Hindlimb muscle (tissue), 1 donor: ENCODE measurements at regions not wholly inside any gene's neighbourhood (a gene's known extent, or its start where the extent isn't known, plus 50 kb on each side); places are given as distances from the start of the nearest gene placed in this dataset.
"Not testable (repeated sequence)": the region's sequence is repeated elsewhere in the genome, so short reads cannot be mapped to it uniquely, and the experiment has no call there.

Experiments
- DNase-seq: peaks from one replicate; pipeline ENCODE4 v3.0.0-alpha.2; 2013

DNA sequence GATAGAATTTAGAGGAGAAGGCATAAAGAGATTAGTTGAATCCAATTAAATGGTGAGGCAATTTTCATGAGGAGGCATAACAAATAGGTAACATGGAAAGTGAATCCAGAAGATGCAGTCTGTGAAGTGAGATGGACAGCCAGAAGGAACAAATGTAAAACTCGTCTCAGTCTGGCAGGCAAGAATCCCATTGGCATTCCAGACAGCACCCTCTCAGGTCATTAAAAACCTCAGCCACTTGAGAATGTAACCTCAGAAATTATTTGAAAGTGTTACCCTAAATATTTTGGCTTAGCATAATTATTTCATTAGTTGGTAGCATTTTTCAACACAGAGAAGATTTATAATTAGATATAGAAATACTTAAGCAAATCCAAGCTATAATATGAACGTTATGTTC lies 342.3 kb downstream of the LRRC3B start:
- no peak for DNase-seq

GRCh38 chr3:26967501-26967900 lies 344.9 kb downstream of the LRRC3B start:
- no peak for DNase-seq

- no peak for DNase-seq
Measured at GRCh38 chr3:26984416-26985390, 362.1 kb downstream of the LRRC3B start.

DNA sequence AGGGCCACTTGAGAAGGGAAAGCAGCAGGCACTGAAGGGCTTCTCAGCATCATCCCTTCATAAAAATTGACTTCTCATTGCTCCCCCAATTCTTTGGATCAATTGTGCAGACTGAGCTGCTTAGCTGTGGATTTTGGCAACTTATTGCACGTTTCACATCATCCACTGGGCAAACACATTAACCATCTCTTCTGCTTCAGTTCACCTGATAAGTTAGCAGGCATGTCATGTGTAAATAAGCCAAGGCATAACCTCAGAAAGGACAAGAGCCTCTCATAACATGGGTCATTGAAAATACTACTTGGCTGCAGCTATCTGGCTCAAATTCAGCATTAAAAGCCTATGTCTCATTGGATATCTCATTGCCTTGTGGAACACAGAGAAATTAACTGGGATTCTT lies 366.5 kb downstream of the LRRC3B start:
- DNase-seq = no peak

- no peak for DNase-seq
Measured at GRCh38 chr3:26997226-26997625, 372.0 kb downstream of the NEK10 start.

DNA sequence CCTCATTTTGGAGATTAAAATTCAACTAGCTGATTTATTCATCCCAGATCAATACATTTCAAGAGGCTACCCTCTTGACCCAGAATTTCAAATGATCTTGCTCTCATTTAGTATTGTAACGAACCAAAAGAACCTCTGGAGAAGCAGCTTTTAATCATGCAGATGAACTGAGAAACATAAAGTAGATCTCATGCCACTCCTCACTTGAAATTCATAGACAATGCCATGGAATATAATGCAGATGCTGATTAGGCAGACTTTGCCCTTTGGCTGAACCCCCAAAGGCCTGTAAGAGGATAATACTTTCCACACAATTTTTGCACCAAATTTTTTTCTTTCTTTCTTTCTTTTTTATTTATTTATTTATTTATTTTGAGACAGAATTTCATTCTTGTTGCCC lies 358.3 kb downstream of the NEK10 start:
- no peak for DNase-seq

DNA sequence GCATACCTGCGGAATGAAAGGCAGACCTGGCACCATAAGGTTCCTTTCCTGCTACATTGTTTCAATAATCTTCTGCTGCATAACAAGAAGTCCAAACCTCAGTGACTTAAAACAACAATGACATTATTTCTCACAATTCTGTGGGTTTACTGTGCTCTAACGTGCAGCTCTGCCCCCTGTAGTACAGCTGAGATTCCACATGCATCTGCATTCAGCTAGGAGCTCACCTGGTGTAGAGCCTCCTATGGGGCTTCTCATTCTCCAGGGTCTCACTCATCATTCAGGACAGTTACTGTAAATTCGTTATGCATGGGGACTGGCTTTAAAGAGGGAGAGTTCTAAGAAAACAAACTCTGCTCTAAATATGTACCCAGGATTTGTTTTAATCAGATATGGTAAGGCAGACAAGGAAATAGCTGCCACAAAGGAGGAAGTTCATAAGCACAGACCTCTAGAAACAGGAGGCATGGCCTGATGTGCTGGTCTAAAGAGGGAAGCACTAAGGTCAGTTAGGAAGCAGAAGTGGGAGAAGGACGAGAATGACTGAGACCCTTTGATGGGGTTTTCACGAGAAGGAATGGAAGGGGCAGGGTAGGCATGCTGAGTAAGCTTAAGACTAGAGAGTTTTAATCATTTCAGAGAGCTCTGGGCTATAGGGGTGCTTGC lies 347.0 kb downstream of the NEK10 start:
- no peak for DNase-seq

DNA sequence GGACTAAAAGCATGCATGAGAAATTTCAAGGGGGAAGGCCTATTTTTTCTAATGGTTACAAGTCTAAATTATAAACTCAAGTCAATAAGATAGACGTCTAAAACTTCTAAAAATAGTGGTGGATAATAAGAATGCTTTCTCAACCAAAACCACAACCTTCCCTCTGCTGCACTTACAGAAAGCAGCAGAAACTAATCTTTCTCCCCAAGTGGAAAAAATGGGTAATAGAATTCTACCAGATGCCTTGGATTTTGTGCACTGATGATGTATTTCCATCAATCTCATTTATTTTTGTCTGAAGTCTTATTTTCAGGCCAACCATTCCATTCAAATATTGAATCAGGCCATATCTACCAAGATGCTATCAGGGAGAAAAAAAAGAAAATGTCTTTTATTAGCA lies 344.7 kb downstream of the NEK10 start:
- no peak for DNase-seq

- DNase-seq = no peak
Measured at GRCh38 chr3:27025718-27026117, 343.5 kb downstream of the NEK10 start.

DNA sequence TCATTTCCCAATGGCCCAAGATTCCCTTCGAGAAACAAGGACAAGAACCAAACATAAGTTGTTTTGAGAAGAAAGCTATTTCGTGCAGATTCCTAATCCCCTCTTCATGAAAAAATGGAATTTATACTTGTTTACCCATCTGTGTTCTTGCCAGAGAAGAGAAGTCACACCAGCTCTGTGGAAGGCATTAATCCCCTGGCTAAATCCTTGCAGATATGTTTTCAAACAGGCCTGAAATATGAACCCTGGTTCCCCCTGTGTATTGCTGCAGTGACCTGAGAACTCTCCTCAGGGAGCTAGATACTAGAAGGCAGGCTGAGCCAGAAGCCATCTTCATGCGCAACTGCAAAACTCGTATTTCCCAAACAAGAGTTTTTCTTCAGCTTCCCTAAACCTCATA lies 337.7 kb downstream of the NEK10 start:
- no peak for DNase-seq

DNA sequence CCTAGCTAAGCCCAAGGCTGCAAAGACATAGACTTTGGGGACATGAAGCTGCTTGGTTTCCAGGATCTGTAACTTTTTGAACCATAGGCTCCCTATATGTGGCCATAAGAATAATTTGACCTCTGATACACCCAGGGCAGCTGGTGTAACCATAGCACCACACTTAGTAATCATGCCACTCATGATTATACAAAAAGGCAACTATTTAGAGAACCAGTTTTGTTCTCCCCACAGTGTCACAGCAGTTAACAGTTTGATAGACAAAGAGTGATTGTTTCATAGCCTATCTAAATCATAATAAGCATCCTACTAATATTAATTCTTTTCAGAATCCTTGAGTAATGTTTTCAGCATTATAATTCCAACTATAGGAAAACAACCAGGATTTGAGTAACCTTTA lies 334.9 kb downstream of the NEK10 start:
- no peak for DNase-seq

DNA sequence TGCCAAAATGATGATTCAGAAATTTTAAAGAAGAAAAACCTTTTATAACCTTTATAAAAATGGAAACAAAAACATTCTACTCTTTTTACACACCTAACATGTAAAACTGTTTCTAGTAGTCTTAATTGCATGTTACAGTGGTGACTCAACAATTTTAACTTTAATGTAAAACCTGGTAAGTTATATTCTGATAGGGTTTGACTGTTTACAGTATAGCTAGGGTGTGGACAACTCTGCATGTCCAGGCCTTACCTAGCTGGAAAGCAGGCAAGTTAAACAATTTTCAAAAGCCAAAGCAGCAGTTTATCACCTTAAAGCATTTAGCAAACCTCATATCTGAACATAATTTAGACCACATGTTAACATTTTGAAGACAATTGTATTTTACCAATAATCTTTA lies 328.5 kb downstream of the NEK10 start:
- DNase-seq = no peak

DNA sequence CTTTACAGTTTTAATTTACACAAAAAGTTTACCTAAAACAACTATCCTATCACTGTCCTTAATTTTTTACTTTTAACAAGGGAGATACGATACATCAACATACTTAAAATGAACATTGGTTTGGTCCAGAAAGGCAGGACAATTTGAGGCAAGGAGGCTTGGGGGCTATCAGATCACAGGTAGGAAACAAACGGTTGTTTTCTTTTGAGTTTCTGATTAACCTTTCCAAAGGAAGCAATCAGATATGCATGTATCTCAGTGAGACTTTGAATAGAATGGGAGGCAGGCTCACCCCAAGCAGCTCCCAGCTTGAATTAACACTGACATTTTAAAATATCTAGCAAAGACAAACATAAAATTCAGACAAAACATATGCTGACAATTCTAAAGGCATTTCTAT lies 326.6 kb downstream of the NEK10 start:
- DNase-seq = not testable (repeated sequence)

DNA sequence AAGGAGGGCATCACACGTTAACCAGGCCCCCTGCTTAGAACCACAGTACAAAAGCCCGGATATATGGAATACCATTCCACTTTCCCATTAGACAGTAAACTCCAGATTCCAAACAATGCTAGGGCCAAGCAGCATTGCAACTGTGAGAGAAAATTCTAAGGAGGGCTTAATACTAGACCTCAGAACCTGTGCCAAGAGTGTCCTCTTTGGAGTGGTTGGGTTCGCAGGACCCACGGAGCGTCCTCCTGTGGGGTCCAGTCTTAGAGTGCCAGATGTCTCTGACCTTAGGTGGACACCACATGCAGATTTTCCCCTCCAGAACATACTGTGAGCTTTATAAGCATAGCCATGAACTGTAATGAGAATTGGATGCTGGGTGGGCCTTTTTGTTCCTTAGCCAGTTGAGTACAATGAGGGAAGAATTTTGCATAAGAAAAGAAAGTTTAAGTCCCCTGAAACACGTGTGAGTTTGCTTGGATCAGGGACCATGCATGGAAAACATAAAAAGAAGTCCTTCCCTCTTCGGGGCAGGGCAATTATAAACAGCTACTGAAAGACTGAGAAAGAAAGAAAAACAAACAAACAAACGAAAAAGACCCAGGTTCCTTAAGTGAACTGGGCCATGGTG lies 325.7 kb downstream of the NEK10 start:
- DNase-seq = no peak

DNA sequence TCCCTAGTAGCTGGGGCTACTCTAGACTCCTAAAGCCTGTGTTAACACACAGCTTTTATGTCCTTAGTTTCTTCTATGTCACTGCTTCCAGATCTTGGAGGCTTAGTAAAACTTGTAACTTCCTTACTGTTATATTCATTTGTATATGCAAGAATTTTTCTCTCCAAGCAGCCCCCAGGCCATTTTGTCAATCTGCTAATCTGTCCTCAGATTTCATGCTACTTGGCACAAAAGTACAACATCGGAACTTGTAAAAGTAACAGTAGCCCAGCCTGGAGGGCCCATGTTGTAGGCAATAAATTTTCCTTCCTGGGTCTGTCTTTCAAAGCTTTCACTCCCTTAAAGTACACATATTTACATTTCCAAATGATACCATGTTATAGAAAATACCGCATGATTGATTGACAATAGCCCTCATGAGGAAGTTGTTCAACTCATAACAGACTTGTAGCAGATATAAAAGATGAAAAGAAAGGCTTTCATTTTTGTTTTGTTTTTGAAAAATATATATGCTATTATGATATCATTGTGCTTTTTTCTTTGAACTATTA lies 324.2 kb downstream of the NEK10 start:
- DNase-seq = no peak

GRCh38 chr3:27046351-27046750 lies 322.8 kb downstream of the NEK10 start:
- DNase-seq = no peak

GRCh38 chr3:27049792-27050191 lies 319.4 kb downstream of the NEK10 start:
- no peak for DNase-seq

DNA sequence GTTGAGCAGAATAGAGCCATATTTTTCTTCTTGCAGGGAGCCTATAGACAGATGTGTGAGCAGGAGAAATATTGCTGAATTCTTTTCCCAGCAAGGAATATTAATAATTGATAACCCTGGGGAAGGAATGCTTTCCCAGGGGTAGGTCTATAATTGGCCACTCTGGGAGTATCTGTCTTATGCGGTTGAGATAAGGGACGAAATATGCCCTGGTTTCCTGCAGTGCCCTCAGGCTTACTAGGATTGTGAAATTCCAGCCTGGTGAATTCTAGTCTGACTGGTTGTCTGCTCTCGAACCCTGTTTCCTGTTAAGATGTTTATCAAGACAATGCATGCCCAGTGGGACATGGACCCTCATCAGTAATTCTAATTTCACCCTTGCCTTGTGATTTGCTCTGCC lies 317.7 kb downstream of the NEK10 start:
- not testable (repeated sequence) for DNase-seq

DNA sequence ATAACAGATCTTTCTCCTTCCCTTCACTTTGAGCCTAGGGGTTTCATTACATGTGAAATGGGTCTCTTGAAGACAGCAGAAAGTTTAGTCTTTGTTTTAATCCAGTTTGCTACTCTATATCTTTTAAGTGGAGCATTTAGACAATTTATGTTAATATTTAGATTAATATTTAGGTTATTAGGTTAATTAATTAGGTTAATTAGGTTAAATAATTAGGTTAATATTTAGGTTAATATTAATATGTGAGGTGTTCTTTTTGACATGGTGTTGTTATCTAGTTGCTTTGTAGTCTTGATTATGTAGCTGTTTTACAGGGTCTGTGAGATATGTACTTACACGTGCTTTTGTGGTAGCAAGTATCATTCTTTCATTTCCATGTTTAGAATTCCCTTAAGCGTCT lies 312.9 kb downstream of the NEK10 start:
- no peak for DNase-seq

DNA sequence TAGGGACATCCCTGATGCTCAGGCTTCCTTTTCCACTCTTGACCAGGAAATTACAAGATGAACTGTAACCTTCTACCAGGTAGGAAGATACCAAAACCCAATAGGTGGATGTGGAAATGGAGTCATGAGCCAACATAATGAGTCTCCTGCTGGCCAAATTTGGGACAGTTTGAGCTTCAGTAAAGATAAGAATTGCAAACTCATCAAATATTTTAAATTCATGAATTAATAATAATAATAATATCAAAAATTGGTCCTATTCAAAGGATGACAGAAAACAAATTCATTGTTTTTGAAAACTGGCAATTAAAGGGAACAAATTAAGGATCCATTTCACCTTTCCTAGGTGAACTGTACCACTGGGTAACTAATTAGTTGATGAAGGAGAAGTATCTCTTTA lies 309.7 kb downstream of the NEK10 start:
- no peak for DNase-seq
